SK-N-SH (cell line): ENCODE measurements at regions not wholly inside any gene's neighbourhood (a gene's known extent, or its start where the extent isn't known, plus 50 kb on each side); places are given as distances from the start of the nearest gene placed in this dataset.

Experiments used
- EP300 ChIP-seq, 2 experiments: IDR thresholded peaks; 2 replicates each; pipeline versions ENCODE4 v1.4.0 to v1.6.1; 2012; ENCODE audit warnings: borderline replicate concordance in 1 of 2, low read depth in 1 of 2, low read length in 1 of 2
- POLR2AphosphoS5 ChIP-seq: IDR thresholded peaks from 2 replicates; pipeline ENCODE4 v1.6.1; 2012; ENCODE audit warnings: low read depth, low read length
- TF ChIP-seq, protein P1 (sequence below): fragments of 200-600 bp; sonication (generic); IDR thresholded peaks from 2 replicates; pipeline ENCODE4 v1.6.1; 2017; ENCODE audit warnings: antibody characterized with exemption, mild to moderate bottlenecking, moderate library complexity

DNA sequence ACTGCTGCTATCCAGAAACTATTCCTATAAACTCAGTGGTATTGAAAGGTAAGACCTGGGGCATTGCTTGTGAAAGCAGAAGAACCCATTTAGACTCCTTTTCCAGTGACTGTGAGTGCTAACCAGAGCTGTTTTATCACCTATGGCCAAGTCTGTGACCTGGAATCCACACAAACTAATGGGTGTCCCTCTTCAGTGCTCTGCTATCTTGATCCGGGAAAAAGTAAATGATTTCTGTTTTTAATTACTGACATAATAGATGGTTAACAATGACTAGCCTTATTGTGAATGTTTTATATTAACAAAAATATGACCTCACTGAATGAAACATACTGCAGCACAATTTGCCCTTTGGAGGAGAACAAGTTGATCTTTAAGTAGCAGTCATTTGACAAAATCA, 251.6 kb upstream of the MC4R start:
- TF ChIP-seq, protein P1, sequence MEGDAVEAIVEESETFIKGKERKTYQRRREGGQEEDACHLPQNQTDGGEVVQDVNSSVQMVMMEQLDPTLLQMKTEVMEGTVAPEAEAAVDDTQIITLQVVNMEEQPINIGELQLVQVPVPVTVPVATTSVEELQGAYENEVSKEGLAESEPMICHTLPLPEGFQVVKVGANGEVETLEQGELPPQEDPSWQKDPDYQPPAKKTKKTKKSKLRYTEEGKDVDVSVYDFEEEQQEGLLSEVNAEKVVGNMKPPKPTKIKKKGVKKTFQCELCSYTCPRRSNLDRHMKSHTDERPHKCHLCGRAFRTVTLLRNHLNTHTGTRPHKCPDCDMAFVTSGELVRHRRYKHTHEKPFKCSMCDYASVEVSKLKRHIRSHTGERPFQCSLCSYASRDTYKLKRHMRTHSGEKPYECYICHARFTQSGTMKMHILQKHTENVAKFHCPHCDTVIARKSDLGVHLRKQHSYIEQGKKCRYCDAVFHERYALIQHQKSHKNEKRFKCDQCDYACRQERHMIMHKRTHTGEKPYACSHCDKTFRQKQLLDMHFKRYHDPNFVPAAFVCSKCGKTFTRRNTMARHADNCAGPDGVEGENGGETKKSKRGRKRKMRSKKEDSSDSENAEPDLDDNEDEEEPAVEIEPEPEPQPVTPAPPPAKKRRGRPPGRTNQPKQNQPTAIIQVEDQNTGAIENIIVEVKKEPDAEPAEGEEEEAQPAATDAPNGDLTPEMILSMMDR = no peak
- TF ChIP-seq POLR2AphosphoS5 (no peak), EP300 (IDR thresholded peaks at IDR 0.05; ENCODE audit: borderline replicate concordance in 1 of 2, low read depth in 1 of 2, low read length in 1 of 2) (peak in 1 of 2 experiments; percentile 73; a peak in 2 of 4 replicates)
